Panc1 (cell line): ENCODE measurements at regions not wholly inside any gene's neighbourhood (a gene's known extent, or its start where the extent isn't known, plus 50 kb on each side); places are given as distances from the start of the nearest gene placed in this dataset.

ENCODE experiments used
- ATAC-seq: fragments of 200-7000 bp; cut with Tn5 transposase; 2 replicates; pipeline ENCODE4 v1.9.1; 2020; ENCODE audit warnings: mild to moderate bottlenecking, moderate library complexity
- BruUV-seq: library from RNA; stranded (reverse); fragments of 400-500 nt; replicated peaks from 2 replicates; lab custom pipeline; 2021; lab: Mats Ljungman, UMichigan
- CTCF ChIA-PET: fragments of 300-600 bp; sonication (Branson Sonifier 250); formaldehyde crosslinking; loops from one replicate; lab custom pipeline; 2022; ENCODE audit warnings: antibody characterized with exemption; lab: Charles Lee
- POLR2A ChIA-PET: fragments of 300-600 bp; sonication (Branson Sonifier 250); formaldehyde crosslinking; loops from one replicate; lab custom pipeline; 2022; ENCODE audit warnings: antibody characterized with exemption; lab: Charles Lee
- DNase-seq: peaks from one replicate; pipeline ENCODE4 v3.0.0-alpha.2; 2010; ENCODE audit warnings: low read depth, low spot score
- H3K27ac ChIP-seq: 2 replicates; pipeline ENCODE4 v1.5.1; 2011; ENCODE audit warnings: mild to moderate bottlenecking, low read length, inconsistent platforms
- H3K27me3 ChIP-seq: fragments of 200-500 bp; sonication (Bioruptor generic); 2 replicates; pipeline ENCODE4 v1.6.0; 2014; ENCODE audit warnings: low read length, inconsistent platforms; ENCODE audit not compliant: control insufficient read depth, insufficient read depth
- H3K36me3 ChIP-seq: fragments of 200-500 bp; sonication (Bioruptor generic); 2 replicates; pipeline ENCODE4 v1.5.1; 2014; ENCODE audit warnings: inconsistent platforms, mild to moderate bottlenecking, low read length, moderate library complexity; ENCODE audit not compliant: control insufficient read depth, insufficient read depth
- H3K4me1 ChIP-seq: 2 replicates; pipeline ENCODE4 v1.5.1; 2011; ENCODE audit warnings: inconsistent platforms, mild to moderate bottlenecking, low read length, moderate library complexity; ENCODE audit not compliant: control insufficient read depth, insufficient read depth
- H3K4me3 ChIP-seq, 2 experiments: 2 replicates each; pipeline ENCODE4 v1.5.1; 2011 to 2012; ENCODE audit warnings: low read depth in 2 of 2, low read length in 2 of 2, mild to moderate bottlenecking in 2 of 2, inconsistent platforms in 1 of 2, moderate library complexity in 1 of 2
- H3K9me3 ChIP-seq: fragments of 200-500 bp; sonication (Bioruptor generic); 2 replicates; pipeline ENCODE4 v1.5.1; 2014; ENCODE audit warnings: low read depth, mild to moderate bottlenecking, inconsistent platforms, low read length, moderate library complexity; ENCODE audit not compliant: control insufficient read depth, insufficient read depth
- CTCF ChIP-seq: fragments of 450-650 bp; IDR thresholded peaks from 2 replicates; pipeline ENCODE4 v1.5.1; 2017; ENCODE audit warnings: mild to moderate bottlenecking
- POLR2AphosphoS5 ChIP-seq: IDR thresholded peaks from 2 replicates; pipeline ENCODE4 v1.6.1; 2012; ENCODE audit warnings: mild to moderate bottlenecking, low read depth, low read length, moderate library complexity
- REST ChIP-seq, 2 experiments: IDR thresholded peaks; 2 replicates each; pipeline ENCODE4 v1.6.1; 2011 to 2012; ENCODE audit warnings: low read depth in 2 of 2, control low read depth in 1 of 2, low read length in 1 of 2, mild to moderate bottlenecking in 1 of 2, moderate library complexity in 1 of 2; ENCODE audit not compliant: insufficient read depth in 1 of 2
- SIN3A ChIP-seq: IDR thresholded peaks from 2 replicates; pipeline ENCODE4 v1.6.1; 2012; ENCODE audit warnings: low read depth, mild to moderate bottlenecking, low read length, moderate library complexity, borderline replicate concordance; ENCODE audit not compliant: insufficient read depth
- TCF7L2 ChIP-seq: IDR thresholded peaks from 2 replicates; pipeline ENCODE4 v1.6.1; 2011; ENCODE audit warnings: mild to moderate bottlenecking, low read depth, low read length, inconsistent platforms
- in situ Hi-C: cut with HindIII; loops from 2 replicates; pipeline ENCODE4 v1.10.0; 2016; ENCODE audit warnings: low sequenced_read_pairs, low pct_unique_long_range_greater_than_20kb
- intact Hi-C: fragments of 100-400 bp; cut with micrococcal nuclease; formaldehyde crosslinking; loops from one replicate; pipeline ENCODE4 v1.10.0; 2022; ENCODE audit not compliant: unreplicated experiment

- ChIA-PET POLR2A (no interaction called here), CTCF (no interaction called here)
- intact Hi-C loops (no loop called here), in situ Hi-C loops (no loop called here)
- H3K4me3 ChIP-seq: no peak overlapping the region
- ATAC-seq (no peak), DNase-seq (no peak)
- no peak overlapping the region for H3K27ac ChIP-seq
- no peaks in the 10 kb centered on the region for H3K36me3 ChIP-seq
- no peaks in the 10 kb centered on the region for H3K9me3 ChIP-seq
- TF ChIP-seq TCF7L2 (no peak), CTCF (no peak), POLR2AphosphoS5 (no peak), SIN3A (no peak)
- no peaks in the 10 kb centered on the region for H3K27me3 ChIP-seq
- no TSS peak for BruUV-seq
- no peaks in the 10 kb centered on the region for H3K4me1 ChIP-seq
Observed at GRCh38 chr7:13069841-13070240, 382.4 kb downstream of the ARL4A start.

GRCh38 chr7:13072014-13072413 lies 384.6 kb downstream of the ARL4A start:
- POLR2A ChIA-PET: no interaction called here
- DNase-seq (no peak), ATAC-seq (no peak)
- no TSS peak for BruUV-seq
- TF ChIP-seq REST (IDR thresholded peaks at IDR 0.05; ENCODE audit: insufficient read depth in 1 of 2, low read depth in 2 of 2, low read length in 1 of 2) (no peak), CTCF (no peak), SIN3A (no peak), TCF7L2 (no peak), POLR2AphosphoS5 (no peak)
- Histone ChIP-seq H3K27me3 (no peaks in the 10 kb centered on the region), H3K27ac (no peak overlapping the region), H3K9me3 (no peaks in the 10 kb centered on the region), H3K4me1 (no peaks in the 10 kb centered on the region), H3K4me3 (no peak overlapping the region), H3K36me3 (no peaks in the 10 kb centered on the region)
- in situ Hi-C loops: no loop called here
- CTCF ChIA-PET: no interaction called here
- intact Hi-C loops: no loop called here
